ENCODE measurements at regions not wholly inside any gene's neighbourhood (a gene's known extent, or its start where the extent isn't known, plus 50 kb on each side); places are given as distances from the start of the nearest gene placed in this dataset.

DNA sequence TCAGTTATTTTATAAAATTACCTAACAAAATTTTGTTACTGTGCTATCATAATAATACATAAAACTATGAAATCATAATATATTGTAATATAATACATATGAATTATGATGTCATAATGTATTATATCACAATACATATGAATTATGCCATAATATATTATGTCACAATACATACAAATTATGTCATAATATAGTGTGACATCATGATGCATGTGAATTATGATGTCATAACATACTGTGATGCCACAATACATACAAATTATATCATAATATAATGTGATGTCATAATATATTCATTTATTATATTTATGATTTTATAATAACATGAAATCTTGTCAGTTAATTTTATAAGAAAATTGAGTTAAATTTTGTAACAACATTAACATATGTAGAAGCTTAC lies 2021.6 kb downstream of the TP53TG3F start:
- no peak overlapping the region for H3K27ac ChIP-seq (ENCODE audit: low read length in 2 of 2)
- intact Hi-C loops (cut with micrococcal nuclease) = no loop called here
- TF ChIP-seq EZH2 (IDR thresholded peaks at IDR 0.05; ENCODE audit: borderline replicate concordance, insufficient read depth, low read depth, low read length, poor library complexity, severe bottlenecking) = no peak
- TF ChIP-seq, protein P1, sequence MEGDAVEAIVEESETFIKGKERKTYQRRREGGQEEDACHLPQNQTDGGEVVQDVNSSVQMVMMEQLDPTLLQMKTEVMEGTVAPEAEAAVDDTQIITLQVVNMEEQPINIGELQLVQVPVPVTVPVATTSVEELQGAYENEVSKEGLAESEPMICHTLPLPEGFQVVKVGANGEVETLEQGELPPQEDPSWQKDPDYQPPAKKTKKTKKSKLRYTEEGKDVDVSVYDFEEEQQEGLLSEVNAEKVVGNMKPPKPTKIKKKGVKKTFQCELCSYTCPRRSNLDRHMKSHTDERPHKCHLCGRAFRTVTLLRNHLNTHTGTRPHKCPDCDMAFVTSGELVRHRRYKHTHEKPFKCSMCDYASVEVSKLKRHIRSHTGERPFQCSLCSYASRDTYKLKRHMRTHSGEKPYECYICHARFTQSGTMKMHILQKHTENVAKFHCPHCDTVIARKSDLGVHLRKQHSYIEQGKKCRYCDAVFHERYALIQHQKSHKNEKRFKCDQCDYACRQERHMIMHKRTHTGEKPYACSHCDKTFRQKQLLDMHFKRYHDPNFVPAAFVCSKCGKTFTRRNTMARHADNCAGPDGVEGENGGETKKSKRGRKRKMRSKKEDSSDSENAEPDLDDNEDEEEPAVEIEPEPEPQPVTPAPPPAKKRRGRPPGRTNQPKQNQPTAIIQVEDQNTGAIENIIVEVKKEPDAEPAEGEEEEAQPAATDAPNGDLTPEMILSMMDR (IDR thresholded peaks at IDR 0.05) = no peak
- no peaks in the 10 kb centered on the region for H4K20me1 ChIP-seq (ENCODE audit: control insufficient read depth, insufficient read depth, low read length, poor library complexity, severe bottlenecking)
- Mint-ChIP-seq H3K9me3 (ENCODE audit: insufficient read depth) (peaks cover 17% of the 10 kb centered on the region), H3K27ac (no peak overlapping the region), H3K4me1 (no peaks in the 10 kb centered on the region), H3K4me3 (no peak overlapping the region), H3K27me3 (no peaks in the 10 kb centered on the region)
- H3K27me3 ChIP-seq (replicated peaks in 1 of 4; ENCODE audit: control extremely low read depth in 1 of 4, control insufficient read depth in 3 of 4, insufficient read depth in 4 of 4, low read length in 3 of 4) = no peaks in the 10 kb centered on the region
- no peak overlapping the region for H2AFZ ChIP-seq (ENCODE audit: insufficient read depth, low read depth, low read length, poor library complexity, severe bottlenecking)
- H3K4me3 ChIP-seq (ENCODE audit: control extremely low read depth in 1 of 5, extremely low read depth in 1 of 5, insufficient read depth in 1 of 5, low read depth in 2 of 5, low read length in 4 of 5) = no peak overlapping the region
- no peaks in the 10 kb centered on the region for H3K36me3 ChIP-seq (replicated peaks in 1 of 2; ENCODE audit: control extremely low read depth in 1 of 2, control insufficient read depth in 1 of 2, extremely low read depth in 1 of 2, insufficient read depth in 2 of 2, low read length in 1 of 2)
- CTCF ChIA-PET = no interaction called here
- ATAC-seq (ENCODE audit: low read depth) = no peak
- H3K4me1 ChIP-seq (ENCODE audit: control insufficient read depth in 2 of 2, insufficient read depth in 2 of 2, low read length in 2 of 2) = no peaks in the 10 kb centered on the region
- H3K79me2 ChIP-seq (ENCODE audit: control insufficient read depth, insufficient read depth, low read length) = no peaks in the 10 kb centered on the region
- DNase-seq = no peak
- no peak overlapping the region for H3K9ac ChIP-seq (ENCODE audit: low read length)
- no peak overlapping the region for H3K4me2 ChIP-seq (replicated peaks; ENCODE audit: low read depth, low read length, poor library complexity, severe bottlenecking)
- POLR2A ChIA-PET = no interaction called here
- H3K9me3 ChIP-seq (ENCODE audit: control extremely low read depth in 1 of 3, control insufficient read depth in 2 of 3, insufficient read depth in 1 of 3, low read length in 2 of 3) = peaks cover 1 to 20% (median 12%) of the 10 kb centered on the region in 3 donors

DNA sequence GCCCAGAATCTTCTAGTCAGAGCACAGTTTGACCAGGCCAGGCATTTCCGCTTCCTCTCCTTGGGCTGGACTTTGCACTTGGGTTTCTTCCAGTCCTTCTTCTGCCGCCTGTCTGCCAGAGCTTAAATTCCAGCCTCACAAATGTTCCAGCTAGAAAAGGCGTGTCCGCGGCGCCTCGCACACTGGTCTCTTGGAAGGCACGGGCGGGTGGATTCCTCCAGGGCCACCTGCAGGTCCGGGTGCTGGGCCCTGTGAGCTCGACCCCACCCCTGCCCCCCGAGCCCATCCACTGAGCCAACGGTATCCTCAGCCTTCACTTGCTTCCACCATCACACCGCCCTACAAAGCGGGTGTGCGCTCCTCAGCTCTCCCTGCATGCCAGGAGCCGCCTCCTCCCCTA lies 2026.5 kb downstream of the TP53TG3F start:
- H3K79me2 ChIP-seq (ENCODE audit: control insufficient read depth, insufficient read depth, low read length) = no peaks in the 10 kb centered on the region
- intact Hi-C loops (cut with micrococcal nuclease) = no loop called here
- ChIA-PET CTCF (no interaction called here), POLR2A (no interaction called here)
- peaks cover 3 to 15% (median 12%) of the 10 kb centered on the region in 3 donors for H3K9me3 ChIP-seq (ENCODE audit: control extremely low read depth in 1 of 3, control insufficient read depth in 2 of 3, insufficient read depth in 1 of 3, low read length in 2 of 3)
- no peak for ATAC-seq (ENCODE audit: low read depth)
- H3K4me2 ChIP-seq (replicated peaks; ENCODE audit: low read depth, low read length, poor library complexity, severe bottlenecking) = no peak overlapping the region
- no peak overlapping the region for H3K4me3 Mint-ChIP-seq
- no peak overlapping the region for H3K9ac ChIP-seq (ENCODE audit: low read length)
- H3K4me1 ChIP-seq (ENCODE audit: control insufficient read depth in 2 of 2, insufficient read depth in 2 of 2, low read length in 2 of 2) = no peaks in the 10 kb centered on the region
- no peak overlapping the region for H3K27ac Mint-ChIP-seq
- no peaks in the 10 kb centered on the region for H3K36me3 ChIP-seq (replicated peaks in 1 of 2; ENCODE audit: control extremely low read depth in 1 of 2, control insufficient read depth in 1 of 2, extremely low read depth in 1 of 2, insufficient read depth in 2 of 2, low read length in 1 of 2)
- peaks cover 22% of the 10 kb centered on the region for H3K9me3 Mint-ChIP-seq (ENCODE audit: insufficient read depth)
- no peak overlapping the region for H3K27ac ChIP-seq (ENCODE audit: low read length in 2 of 2)
- DNase-seq = no peak
- no peaks in the 10 kb centered on the region for H3K27me3 ChIP-seq (replicated peaks in 1 of 4; ENCODE audit: control extremely low read depth in 1 of 4, control insufficient read depth in 3 of 4, insufficient read depth in 4 of 4, low read length in 3 of 4)
- 83% methylated on average over 17 of the region's 17 CpGs for WGBS (ENCODE audit: insufficient coverage)
- no peak overlapping the region for H3K4me3 ChIP-seq (ENCODE audit: control extremely low read depth in 1 of 5, extremely low read depth in 1 of 5, insufficient read depth in 1 of 5, low read depth in 2 of 5, low read length in 4 of 5)
- H4K20me1 ChIP-seq (ENCODE audit: control insufficient read depth, insufficient read depth, low read length, poor library complexity, severe bottlenecking) = no peaks in the 10 kb centered on the region
- H3K27me3 Mint-ChIP-seq = no peaks in the 10 kb centered on the region
- H2AFZ ChIP-seq (ENCODE audit: insufficient read depth, low read depth, low read length, poor library complexity, severe bottlenecking) = no peak overlapping the region
- H3K4me1 Mint-ChIP-seq = no peaks in the 10 kb centered on the region
- TF ChIP-seq, protein P1 (IDR thresholded peaks at IDR 0.05) = no peak
- TF ChIP-seq EZH2 (IDR thresholded peaks at IDR 0.05; ENCODE audit: borderline replicate concordance, insufficient read depth, low read depth, low read length, poor library complexity, severe bottlenecking) = no peak

Data from B cell (primary cell).